ENCODE measurements at regions not wholly inside any gene's neighbourhood (a gene's known extent, or its start where the extent isn't known, plus 50 kb on each side); places are given as distances from the start of the nearest gene placed in this dataset.
"Not testable (repeated sequence)": the region's sequence is repeated elsewhere in the genome, so short reads cannot be mapped to it uniquely, and the experiment has no call there.

DNA sequence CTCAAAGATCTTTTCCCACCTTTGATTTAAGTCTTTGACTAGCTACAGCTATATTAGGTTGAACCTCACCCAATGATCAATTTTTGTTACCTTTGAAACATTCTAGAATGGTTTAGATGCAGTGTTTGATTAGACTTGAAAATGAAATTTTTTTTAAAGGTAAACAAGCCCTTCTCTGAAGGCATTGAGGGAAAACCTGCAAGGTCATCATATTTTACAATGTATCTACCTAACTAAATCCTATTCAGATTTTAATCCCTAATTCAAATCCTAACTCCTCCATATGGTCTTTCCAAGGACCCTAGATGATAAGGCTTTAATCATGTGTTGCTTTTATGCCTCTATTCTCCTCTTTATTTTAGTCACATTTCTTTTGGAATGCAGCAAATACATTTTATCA lies 95.4 kb downstream of the ALG10B start:
- ATAC-seq (ENCODE audit: low read depth) (no peak), DNase-seq (ENCODE audit: low spot score) (no peak)
- TF ChIP-seq, protein P1, sequence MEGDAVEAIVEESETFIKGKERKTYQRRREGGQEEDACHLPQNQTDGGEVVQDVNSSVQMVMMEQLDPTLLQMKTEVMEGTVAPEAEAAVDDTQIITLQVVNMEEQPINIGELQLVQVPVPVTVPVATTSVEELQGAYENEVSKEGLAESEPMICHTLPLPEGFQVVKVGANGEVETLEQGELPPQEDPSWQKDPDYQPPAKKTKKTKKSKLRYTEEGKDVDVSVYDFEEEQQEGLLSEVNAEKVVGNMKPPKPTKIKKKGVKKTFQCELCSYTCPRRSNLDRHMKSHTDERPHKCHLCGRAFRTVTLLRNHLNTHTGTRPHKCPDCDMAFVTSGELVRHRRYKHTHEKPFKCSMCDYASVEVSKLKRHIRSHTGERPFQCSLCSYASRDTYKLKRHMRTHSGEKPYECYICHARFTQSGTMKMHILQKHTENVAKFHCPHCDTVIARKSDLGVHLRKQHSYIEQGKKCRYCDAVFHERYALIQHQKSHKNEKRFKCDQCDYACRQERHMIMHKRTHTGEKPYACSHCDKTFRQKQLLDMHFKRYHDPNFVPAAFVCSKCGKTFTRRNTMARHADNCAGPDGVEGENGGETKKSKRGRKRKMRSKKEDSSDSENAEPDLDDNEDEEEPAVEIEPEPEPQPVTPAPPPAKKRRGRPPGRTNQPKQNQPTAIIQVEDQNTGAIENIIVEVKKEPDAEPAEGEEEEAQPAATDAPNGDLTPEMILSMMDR (IDR thresholded peaks at IDR 0.05; ENCODE audit: poor library complexity, severe bottlenecking): no peak
- H3K4me3 ChIP-seq (ENCODE audit: severe bottlenecking): no peak overlapping the region
- H3K36me3 ChIP-seq (ENCODE audit: low read depth): no peaks in the 10 kb centered on the region
- H3K27ac ChIP-seq (ENCODE audit: poor library complexity, severe bottlenecking): no peak overlapping the region
- H3K27me3 ChIP-seq (ENCODE audit: insufficient read depth, poor library complexity, severe bottlenecking): no peaks in the 10 kb centered on the region
- H3K4me1 ChIP-seq (ENCODE audit: insufficient read depth, poor library complexity, severe bottlenecking): no peaks in the 10 kb centered on the region
- no peaks in the 10 kb centered on the region for H3K9me3 ChIP-seq (ENCODE audit: severe bottlenecking)

DNA sequence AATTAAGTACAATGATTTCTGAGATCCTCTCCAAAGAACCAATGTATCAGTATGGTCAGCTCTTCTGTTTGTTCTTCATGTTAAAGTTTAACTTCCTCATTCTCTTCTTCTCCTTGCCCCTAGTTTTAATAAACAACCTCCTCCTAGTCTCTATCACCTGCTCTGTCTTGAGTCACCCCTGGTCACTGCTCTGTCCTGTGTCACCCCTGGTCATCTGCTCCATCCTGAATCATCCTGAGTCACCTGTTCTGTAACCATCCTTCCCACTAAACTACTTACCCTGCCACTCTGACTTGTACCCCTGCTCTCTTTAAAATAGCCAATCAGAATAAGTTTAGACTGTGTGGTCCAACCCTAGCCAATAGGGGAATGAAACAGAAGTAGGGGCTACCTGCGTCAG lies 100.5 kb downstream of the ALG10B start:
- no peaks in the 10 kb centered on the region for H3K27me3 ChIP-seq (ENCODE audit: insufficient read depth, poor library complexity, severe bottlenecking)
- ATAC-seq (ENCODE audit: low read depth) (no peak), DNase-seq (ENCODE audit: low spot score) (no peak)
- no peaks in the 10 kb centered on the region for H3K36me3 ChIP-seq (ENCODE audit: low read depth)
- no peak overlapping the region for H3K4me3 ChIP-seq (ENCODE audit: severe bottlenecking)
- H3K4me1 ChIP-seq (ENCODE audit: insufficient read depth, poor library complexity, severe bottlenecking): no peaks in the 10 kb centered on the region
- no peak overlapping the region for H3K27ac ChIP-seq (ENCODE audit: poor library complexity, severe bottlenecking)
- no peaks in the 10 kb centered on the region for H3K9me3 ChIP-seq (ENCODE audit: severe bottlenecking)
- TF ChIP-seq, protein P1 (IDR thresholded peaks at IDR 0.05; ENCODE audit: poor library complexity, severe bottlenecking): no peak

- DNase-seq (ENCODE audit: low spot score) (no peak), ATAC-seq (ENCODE audit: low read depth) (no peak)
- no peaks in the 10 kb centered on the region for H3K9me3 ChIP-seq (ENCODE audit: severe bottlenecking)
- H3K27me3 ChIP-seq (ENCODE audit: insufficient read depth, poor library complexity, severe bottlenecking): no peaks in the 10 kb centered on the region
- H3K27ac ChIP-seq (ENCODE audit: poor library complexity, severe bottlenecking): no peak overlapping the region
- H3K4me3 ChIP-seq (ENCODE audit: severe bottlenecking): no peak overlapping the region
- peaks cover 3% of the 10 kb centered on the region for H3K4me1 ChIP-seq (ENCODE audit: insufficient read depth, poor library complexity, severe bottlenecking)
- no peaks in the 10 kb centered on the region for H3K36me3 ChIP-seq (ENCODE audit: low read depth)
- TF ChIP-seq, protein P1 (IDR thresholded peaks at IDR 0.05; ENCODE audit: poor library complexity, severe bottlenecking): no peak
These were observed 107.9 kb downstream of the ALG10B start for GRCh38 chr12:38424436-38424835.

- ATAC-seq (ENCODE audit: low read depth): no peak
- TF ChIP-seq, protein P1 (IDR thresholded peaks at IDR 0.05; ENCODE audit: poor library complexity, severe bottlenecking): no peak
- H3K9me3 ChIP-seq (ENCODE audit: severe bottlenecking): no peaks in the 10 kb centered on the region
These were observed 110.9 kb downstream of the ALG10B start for GRCh38 chr12:38427442-38427841.

DNA sequence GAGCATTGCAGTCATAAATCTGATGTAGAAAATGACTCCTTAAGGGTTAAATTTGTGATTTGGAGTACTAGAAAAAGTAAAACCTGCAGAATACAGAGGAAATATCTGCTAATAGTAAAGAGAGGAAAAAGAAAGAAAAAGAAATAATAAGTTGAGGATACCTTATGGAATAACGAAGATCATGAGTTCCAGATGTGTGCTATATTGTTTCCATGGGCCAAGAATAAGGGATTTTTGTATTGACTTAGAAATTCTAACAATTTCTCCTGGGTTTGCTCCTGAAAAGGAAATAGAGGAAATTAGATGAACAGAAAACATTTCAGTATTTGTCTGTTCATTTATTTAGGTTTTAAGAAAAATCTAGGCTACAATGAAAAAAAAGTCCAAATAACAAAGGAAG lies 115.3 kb downstream of the ALG10B start:
- Histone ChIP-seq H3K4me3 (ENCODE audit: severe bottlenecking) (no peak overlapping the region), H3K36me3 (ENCODE audit: low read depth) (no peaks in the 10 kb centered on the region), H3K27me3 (ENCODE audit: insufficient read depth, poor library complexity, severe bottlenecking) (no peaks in the 10 kb centered on the region), H3K27ac (ENCODE audit: poor library complexity, severe bottlenecking) (no peak overlapping the region), H3K4me1 (ENCODE audit: insufficient read depth, poor library complexity, severe bottlenecking) (no peaks in the 10 kb centered on the region), H3K9me3 (ENCODE audit: severe bottlenecking) (no peaks in the 10 kb centered on the region)
- ATAC-seq (ENCODE audit: low read depth): no peak
- TF ChIP-seq, protein P1 (IDR thresholded peaks at IDR 0.05; ENCODE audit: poor library complexity, severe bottlenecking): no peak
- no peak for DNase-seq (ENCODE audit: low spot score)

More at GRCh38 chr12:38427442-38427841, 110.9 kb downstream of the ALG10B start:
- H3K27ac ChIP-seq (ENCODE audit: poor library complexity, severe bottlenecking): no peak overlapping the region
- no peaks in the 10 kb centered on the region for H3K27me3 ChIP-seq (ENCODE audit: insufficient read depth, poor library complexity, severe bottlenecking)
- no peaks in the 10 kb centered on the region for H3K36me3 ChIP-seq (ENCODE audit: low read depth)
- H3K4me3 ChIP-seq (ENCODE audit: severe bottlenecking): no peak overlapping the region
- H3K4me1 ChIP-seq (ENCODE audit: insufficient read depth, poor library complexity, severe bottlenecking): peaks cover 3% of the 10 kb centered on the region
- no peak for DNase-seq (ENCODE audit: low spot score)

GRCh38 chr12:38441871-38442281 lies 125.3 kb downstream of the ALG10B start:
- not testable (repeated sequence) for H3K27me3 ChIP-seq (ENCODE audit: insufficient read depth, poor library complexity, severe bottlenecking); H3K9me3 ChIP-seq (ENCODE audit: severe bottlenecking); H3K27ac ChIP-seq (ENCODE audit: poor library complexity, severe bottlenecking); DNase-seq (ENCODE audit: low spot score); H3K36me3 ChIP-seq (ENCODE audit: low read depth); H3K4me1 ChIP-seq (ENCODE audit: insufficient read depth, poor library complexity, severe bottlenecking); H3K4me3 ChIP-seq (ENCODE audit: severe bottlenecking); ATAC-seq (ENCODE audit: low read depth)
